K562 (cell line): ENCODE measurements at regions not wholly inside any gene's neighbourhood (a gene's known extent, or its start where the extent isn't known, plus 50 kb on each side); places are given as distances from the start of the nearest gene placed in this dataset.

Source experiments
- E2F6 ChIP-seq, 2 experiments: IDR thresholded peaks; 2 replicates each; pipeline ENCODE4 v1.6.1; 2011; ENCODE audit warnings: borderline replicate concordance in 1 of 2, control low read depth in 1 of 2, low read depth in 1 of 2, low read length in 1 of 2, mild to moderate bottlenecking in 1 of 2, mixed read lengths in 1 of 2, moderate library complexity in 1 of 2; ENCODE audit not compliant: insufficient read depth in 1 of 2, insufficient read length in 1 of 2, poor library complexity in 1 of 2, severe bottlenecking in 1 of 2; ENCODE audit errors: extremely low read depth in 1 of 2
- HCFC1 ChIP-seq: IDR thresholded peaks from 2 replicates; pipeline ENCODE4 v1.6.1; 2012; ENCODE audit warnings: low read depth, low read length, improper control_type of control experiment
- KAT2B ChIP-seq: IDR thresholded peaks from one replicate; pipeline ENCODE4 v1.6.1; 2012; ENCODE audit warnings: low read depth, mild to moderate bottlenecking, control low read depth, inconsistent platforms, low read length, moderate library complexity
- NFATC3 ChIP-seq: fragments of 450-650 bp; IDR thresholded peaks from 2 replicates; pipeline ENCODE4 v1.6.1; 2017; ENCODE audit warnings: mild to moderate bottlenecking
- SREBF1 ChIP-seq: fragments of 150-350 bp; IDR thresholded peaks from 2 replicates; pipeline ENCODE4 v1.6.1; 2014; ENCODE audit warnings: antibody characterized with exemption, low read depth, low read length, borderline replicate concordance
- ZBTB11 ChIP-seq, 3 experiments: fragments of 200-800 bp in 1 of 3; fragments of 250-450 bp in 1 of 3; fragments of 450-650 bp in 1 of 3; sonication (Bioruptor Pico) in 1 of 3; sonication (Bioruptor generic) in 1 of 3; formaldehyde crosslinking in 1 of 3; IDR thresholded peaks; 2 replicates each; pipeline versions ENCODE4 v1.6.1 to v1.8.0; 2016 to 2022; ENCODE audit warnings: mild to moderate bottlenecking in 2 of 3, missing genetic modification characterization in 2 of 3, missing compliant biosample characterization in 1 of 3, moderate library complexity in 1 of 3
- ZNF41 ChIP-seq: fragments of 250-450 bp; sonication (Bioruptor Pico); conservative IDR thresholded peaks from 2 replicates; pipeline ENCODE4 v1.4.0; 2020; ENCODE audit warnings: mild to moderate bottlenecking
- ZSCAN29 ChIP-seq: fragments of 450-650 bp; IDR thresholded peaks from 2 replicates; pipeline ENCODE4 v1.6.1; 2017
- TF ChIP-seq, protein P1 (sequence below): fragments of 450-650 bp; IDR thresholded peaks from 2 replicates; pipeline ENCODE4 v1.6.1; 2017; ENCODE audit warnings: antibody characterized with exemption, mild to moderate bottlenecking

GRCh38 chr7:51824050-51824449 is 507.4 kb upstream of the COBL start (continued):
- TF ChIP-seq E2F6 (IDR thresholded peaks at IDR 0.05; ENCODE audit: borderline replicate concordance in 1 of 2, extremely low read depth in 1 of 2, insufficient read depth in 1 of 2, insufficient read length in 1 of 2, low read depth in 1 of 2, low read length in 1 of 2, poor library complexity in 1 of 2, severe bottlenecking in 1 of 2) (no peak), NFATC3 (no peak), ZNF41 (CRISPR knock-in tag) (no peak), ZBTB11 (CRISPR knock-in tag; IDR thresholded peaks at IDR 0.05) (no peak), ZSCAN29 (no peak), HCFC1 (no peak), KAT2B (no peak), SREBF1 (no peak)
- TF ChIP-seq, protein P1, sequence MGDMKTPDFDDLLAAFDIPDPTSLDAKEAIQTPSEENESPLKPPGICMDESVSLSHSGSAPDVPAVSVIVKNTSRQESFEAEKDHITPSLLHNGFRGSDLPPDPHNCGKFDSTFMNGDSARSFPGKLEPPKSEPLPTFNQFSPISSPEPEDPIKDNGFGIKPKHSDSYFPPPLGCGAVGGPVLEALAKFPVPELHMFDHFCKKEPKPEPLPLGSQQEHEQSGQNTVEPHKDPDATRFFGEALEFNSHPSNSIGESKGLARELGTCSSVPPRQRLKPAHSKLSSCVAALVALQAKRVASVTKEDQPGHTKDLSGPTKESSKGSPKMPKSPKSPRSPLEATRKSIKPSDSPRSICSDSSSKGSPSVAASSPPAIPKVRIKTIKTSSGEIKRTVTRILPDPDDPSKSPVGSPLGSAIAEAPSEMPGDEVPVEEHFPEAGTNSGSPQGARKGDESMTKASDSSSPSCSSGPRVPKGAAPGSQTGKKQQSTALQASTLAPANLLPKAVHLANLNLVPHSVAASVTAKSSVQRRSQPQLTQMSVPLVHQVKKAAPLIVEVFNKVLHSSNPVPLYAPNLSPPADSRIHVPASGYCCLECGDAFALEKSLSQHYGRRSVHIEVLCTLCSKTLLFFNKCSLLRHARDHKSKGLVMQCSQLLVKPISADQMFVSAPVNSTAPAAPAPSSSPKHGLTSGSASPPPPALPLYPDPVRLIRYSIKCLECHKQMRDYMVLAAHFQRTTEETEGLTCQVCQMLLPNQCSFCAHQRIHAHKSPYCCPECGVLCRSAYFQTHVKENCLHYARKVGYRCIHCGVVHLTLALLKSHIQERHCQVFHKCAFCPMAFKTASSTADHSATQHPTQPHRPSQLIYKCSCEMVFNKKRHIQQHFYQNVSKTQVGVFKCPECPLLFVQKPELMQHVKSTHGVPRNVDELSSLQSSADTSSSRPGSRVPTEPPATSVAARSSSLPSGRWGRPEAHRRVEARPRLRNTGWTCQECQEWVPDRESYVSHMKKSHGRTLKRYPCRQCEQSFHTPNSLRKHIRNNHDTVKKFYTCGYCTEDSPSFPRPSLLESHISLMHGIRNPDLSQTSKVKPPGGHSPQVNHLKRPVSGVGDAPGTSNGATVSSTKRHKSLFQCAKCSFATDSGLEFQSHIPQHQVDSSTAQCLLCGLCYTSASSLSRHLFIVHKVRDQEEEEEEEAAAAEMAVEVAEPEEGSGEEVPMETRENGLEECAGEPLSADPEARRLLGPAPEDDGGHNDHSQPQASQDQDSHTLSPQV, result no peak
